ENCODE measurements at regions not wholly inside any gene's neighbourhood (a gene's known extent, or its start where the extent isn't known, plus 50 kb on each side); places are given as distances from the start of the nearest gene placed in this dataset.

GRCh38 chr7:54141576-54141975, 400.6 kb upstream of the VSTM2A start:
- H3K36me3 ChIP-seq (ENCODE audit: insufficient read depth, low read length), result no peaks in the 10 kb centered on the region
- no peaks in the 10 kb centered on the region for H3K9me3 ChIP-seq (replicated peaks; ENCODE audit: low read length)
- H3K4me2 ChIP-seq (ENCODE audit: low read length), result no peak overlapping the region
- H3K27me3 ChIP-seq (ENCODE audit: control insufficient read depth, insufficient read depth, low read length), result no peaks in the 10 kb centered on the region
- H3K4me3 ChIP-seq (ENCODE audit: low read length), result no peak overlapping the region
- no peak overlapping the region for H3K9ac ChIP-seq (ENCODE audit: low read depth, low read length)
- H3K4me1 ChIP-seq (ENCODE audit: control insufficient read depth, insufficient read depth, low read length), result no peaks in the 10 kb centered on the region

GRCh38 chr7:54145716-54146115, 396.5 kb upstream of the VSTM2A start:
- H3K9me3 ChIP-seq (replicated peaks; ENCODE audit: low read length), result no peaks in the 10 kb centered on the region
- no peak overlapping the region for H3K9ac ChIP-seq (ENCODE audit: low read depth, low read length)
- no peaks in the 10 kb centered on the region for H3K36me3 ChIP-seq (ENCODE audit: insufficient read depth, low read length)
- no peaks in the 10 kb centered on the region for H3K4me1 ChIP-seq (ENCODE audit: control insufficient read depth, insufficient read depth, low read length)
- no peak overlapping the region for H3K4me2 ChIP-seq (ENCODE audit: low read length)
- no peaks in the 10 kb centered on the region for H3K27me3 ChIP-seq (ENCODE audit: control insufficient read depth, insufficient read depth, low read length)
- H3K4me3 ChIP-seq (ENCODE audit: low read length), result no peak overlapping the region

- Histone ChIP-seq H3K9me3 (replicated peaks; ENCODE audit: low read length) (no peaks in the 10 kb centered on the region), H3K4me3 (ENCODE audit: low read length) (no peak overlapping the region), H3K9ac (ENCODE audit: low read depth, low read length) (no peak overlapping the region), H3K4me1 (ENCODE audit: control insufficient read depth, insufficient read depth, low read length) (no peaks in the 10 kb centered on the region), H3K36me3 (ENCODE audit: insufficient read depth, low read length) (no peaks in the 10 kb centered on the region), H3K27me3 (ENCODE audit: control insufficient read depth, insufficient read depth, low read length) (no peaks in the 10 kb centered on the region), H3K4me2 (ENCODE audit: low read length) (no peak overlapping the region)
These were observed 388.7 kb upstream of the VSTM2A start for GRCh38 chr7:54153462-54153861.

- Histone ChIP-seq H3K9ac (ENCODE audit: low read depth, low read length) (no peak overlapping the region), H3K4me2 (ENCODE audit: low read length) (no peak overlapping the region), H3K27me3 (ENCODE audit: control insufficient read depth, insufficient read depth, low read length) (no peaks in the 10 kb centered on the region), H3K9me3 (replicated peaks; ENCODE audit: low read length) (no peaks in the 10 kb centered on the region), H3K4me1 (ENCODE audit: control insufficient read depth, insufficient read depth, low read length) (no peaks in the 10 kb centered on the region), H3K36me3 (ENCODE audit: insufficient read depth, low read length) (no peaks in the 10 kb centered on the region), H3K4me3 (ENCODE audit: low read length) (no peak overlapping the region)
These were observed 383.1 kb upstream of the VSTM2A start for GRCh38 chr7:54159088-54159487.

GRCh38 chr7:54161621-54162020, 380.6 kb upstream of the VSTM2A start:
- H3K9me3 ChIP-seq (replicated peaks; ENCODE audit: low read length), result no peaks in the 10 kb centered on the region
- no peaks in the 10 kb centered on the region for H3K4me1 ChIP-seq (ENCODE audit: control insufficient read depth, insufficient read depth, low read length)
- no peak overlapping the region for H3K9ac ChIP-seq (ENCODE audit: low read depth, low read length)
- H3K36me3 ChIP-seq (ENCODE audit: insufficient read depth, low read length), result no peaks in the 10 kb centered on the region
- H3K4me3 ChIP-seq (ENCODE audit: low read length), result no peak overlapping the region
- no peak overlapping the region for H3K4me2 ChIP-seq (ENCODE audit: low read length)
- H3K27me3 ChIP-seq (ENCODE audit: control insufficient read depth, insufficient read depth, low read length), result no peaks in the 10 kb centered on the region

- H3K9me3 ChIP-seq (replicated peaks; ENCODE audit: low read length), result no peaks in the 10 kb centered on the region
- H3K4me2 ChIP-seq (ENCODE audit: low read length), result no peak overlapping the region
- no peaks in the 10 kb centered on the region for H3K27me3 ChIP-seq (ENCODE audit: control insufficient read depth, insufficient read depth, low read length)
- no peaks in the 10 kb centered on the region for H3K36me3 ChIP-seq (ENCODE audit: insufficient read depth, low read length)
- no peaks in the 10 kb centered on the region for H3K4me1 ChIP-seq (ENCODE audit: control insufficient read depth, insufficient read depth, low read length)
- H3K9ac ChIP-seq (ENCODE audit: low read depth, low read length), result no peak overlapping the region
- H3K4me3 ChIP-seq (ENCODE audit: low read length), result no peak overlapping the region
These were observed 375.8 kb upstream of the VSTM2A start for GRCh38 chr7:54166419-54166818.

- H3K4me1 ChIP-seq (ENCODE audit: control insufficient read depth, insufficient read depth, low read length), result no peaks in the 10 kb centered on the region
- no peak overlapping the region for H3K4me3 ChIP-seq (ENCODE audit: low read length)
- H3K36me3 ChIP-seq (ENCODE audit: insufficient read depth, low read length), result no peaks in the 10 kb centered on the region
- H3K4me2 ChIP-seq (ENCODE audit: low read length), result no peak overlapping the region
- H3K27me3 ChIP-seq (ENCODE audit: control insufficient read depth, insufficient read depth, low read length), result no peaks in the 10 kb centered on the region
- H3K9ac ChIP-seq (ENCODE audit: low read depth, low read length), result no peak overlapping the region
- no peaks in the 10 kb centered on the region for H3K9me3 ChIP-seq (replicated peaks; ENCODE audit: low read length)
These were observed 362.7 kb upstream of the VSTM2A start for GRCh38 chr7:54179321-54180029.

GRCh38 chr7:54180796-54181195, 361.4 kb upstream of the VSTM2A start:
- Histone ChIP-seq H3K36me3 (ENCODE audit: insufficient read depth, low read length) (no peaks in the 10 kb centered on the region), H3K4me1 (ENCODE audit: control insufficient read depth, insufficient read depth, low read length) (no peaks in the 10 kb centered on the region), H3K27me3 (ENCODE audit: control insufficient read depth, insufficient read depth, low read length) (no peaks in the 10 kb centered on the region), H3K9me3 (replicated peaks; ENCODE audit: low read length) (no peaks in the 10 kb centered on the region), H3K4me3 (ENCODE audit: low read length) (no peak overlapping the region), H3K4me2 (ENCODE audit: low read length) (no peak overlapping the region), H3K9ac (ENCODE audit: low read depth, low read length) (no peak overlapping the region)

- no peak overlapping the region for H3K4me2 ChIP-seq (ENCODE audit: low read length)
- no peaks in the 10 kb centered on the region for H3K27me3 ChIP-seq (ENCODE audit: control insufficient read depth, insufficient read depth, low read length)
- no peaks in the 10 kb centered on the region for H3K36me3 ChIP-seq (ENCODE audit: insufficient read depth, low read length)
- no peak overlapping the region for H3K9ac ChIP-seq (ENCODE audit: low read depth, low read length)
- H3K4me1 ChIP-seq (ENCODE audit: control insufficient read depth, insufficient read depth, low read length), result no peaks in the 10 kb centered on the region
- H3K4me3 ChIP-seq (ENCODE audit: low read length), result no peak overlapping the region
- no peaks in the 10 kb centered on the region for H3K9me3 ChIP-seq (replicated peaks; ENCODE audit: low read length)
These were observed 359.1 kb upstream of the VSTM2A start for GRCh38 chr7:54183055-54183454.

GRCh38 chr7:54186336-54186735, 355.8 kb upstream of the VSTM2A start:
- Histone ChIP-seq H3K4me1 (ENCODE audit: control insufficient read depth, insufficient read depth, low read length) (no peaks in the 10 kb centered on the region), H3K4me2 (ENCODE audit: low read length) (no peak overlapping the region), H3K4me3 (ENCODE audit: low read length) (no peak overlapping the region), H3K9me3 (replicated peaks; ENCODE audit: low read length) (no peaks in the 10 kb centered on the region), H3K36me3 (ENCODE audit: insufficient read depth, low read length) (no peaks in the 10 kb centered on the region), H3K9ac (ENCODE audit: low read depth, low read length) (no peak overlapping the region), H3K27me3 (ENCODE audit: control insufficient read depth, insufficient read depth, low read length) (no peaks in the 10 kb centered on the region)

GRCh38 chr7:54187886-54188685, 354.1 kb upstream of the VSTM2A start:
- H3K4me1 ChIP-seq (ENCODE audit: control insufficient read depth, insufficient read depth, low read length), result no peaks in the 10 kb centered on the region
- H3K9ac ChIP-seq (ENCODE audit: low read depth, low read length), result no peak overlapping the region
- H3K9me3 ChIP-seq (replicated peaks; ENCODE audit: low read length), result no peaks in the 10 kb centered on the region
- H3K4me2 ChIP-seq (ENCODE audit: low read length), result no peak overlapping the region
- no peak overlapping the region for H3K4me3 ChIP-seq (ENCODE audit: low read length)
- H3K36me3 ChIP-seq (ENCODE audit: insufficient read depth, low read length), result no peaks in the 10 kb centered on the region
- H3K27me3 ChIP-seq (ENCODE audit: control insufficient read depth, insufficient read depth, low read length), result no peaks in the 10 kb centered on the region

GRCh38 chr7:54188843-54189242, 353.3 kb upstream of the VSTM2A start:
- H3K9ac ChIP-seq (ENCODE audit: low read depth, low read length), result no peak overlapping the region
- H3K9me3 ChIP-seq (replicated peaks; ENCODE audit: low read length), result no peaks in the 10 kb centered on the region
- H3K4me3 ChIP-seq (ENCODE audit: low read length), result no peak overlapping the region
- H3K4me1 ChIP-seq (ENCODE audit: control insufficient read depth, insufficient read depth, low read length), result no peaks in the 10 kb centered on the region
- H3K36me3 ChIP-seq (ENCODE audit: insufficient read depth, low read length), result no peaks in the 10 kb centered on the region
- H3K27me3 ChIP-seq (ENCODE audit: control insufficient read depth, insufficient read depth, low read length), result no peaks in the 10 kb centered on the region
- H3K4me2 ChIP-seq (ENCODE audit: low read length), result no peak overlapping the region

All from skeletal muscle satellite cell (primary cell).